H4 (cell line): ENCODE measurements at regions not wholly inside any gene's neighbourhood (a gene's known extent, or its start where the extent isn't known, plus 50 kb on each side); places are given as distances from the start of the nearest gene placed in this dataset.
A peak's percentile ranks its signal among the peaks of the same experiment; 100 is the strongest.
"Not testable (repeated sequence)": the region's sequence is repeated elsewhere in the genome, so short reads cannot be mapped to it uniquely, and the experiment has no call there.

Experiments
- DNase-seq: peaks from one replicate; pipeline ENCODE4 v3.0.0-alpha.2; 2015; ENCODE audit warnings: low spot score

GRCh38 chr7:63856466-63856865, 142.2 kb upstream of the ZNF722 start:
- not testable (repeated sequence) for DNase-seq

GRCh38 chr7:63867127-63867526, 131.5 kb upstream of the ZNF722 start:
- DNase-seq, result no peak

GRCh38 chr7:63874242-63874641, 124.4 kb upstream of the ZNF722 start:
- DNase-seq, result not testable (repeated sequence)

GRCh38 chr7:63876707-63877322, 121.8 kb upstream of the ZNF722 start:
- no peak for DNase-seq

GRCh38 chr7:63887031-63887430, 111.6 kb upstream of the ZNF722 start:
- no peak for DNase-seq

GRCh38 chr7:63899691-63900393, 98.8 kb upstream of the ZNF722 start:
- DNase-seq, result peak; percentile 74

- DNase-seq, result peak; percentile 98
Measured at GRCh38 chr7:63900394-63901203, 98.0 kb upstream of the ZNF722 start.

GRCh38 chr7:63901204-63901506, 97.5 kb upstream of the ZNF722 start:
- not testable (repeated sequence) for DNase-seq

GRCh38 chr7:63918986-63919385, 79.7 kb upstream of the ZNF722 start:
- DNase-seq, result no peak

- no peak for DNase-seq
Measured at GRCh38 chr7:63925262-63925625, 73.4 kb upstream of the ZNF722 start.

GRCh38 chr7:63925626-63926460, 72.8 kb upstream of the ZNF722 start:
- peak; percentile 99 for DNase-seq

GRCh38 chr7:63927261-63927660, 71.4 kb upstream of the ZNF722 start:
- DNase-seq, result no peak

GRCh38 chr7:63931057-63931600, 67.5 kb upstream of the ZNF722 start:
- DNase-seq, result no peak

GRCh38 chr7:63931985-63932577, 66.6 kb upstream of the ZNF722 start:
- DNase-seq, result no peak
